Immature natural killer cell (primary cell): ENCODE measurements at regions not wholly inside any gene's neighbourhood (a gene's known extent, or its start where the extent isn't known, plus 50 kb on each side); places are given as distances from the start of the nearest gene placed in this dataset.

Experiments
- DNase-seq, 3 donors: peaks; one replicate each; pipeline ENCODE4 v3.0.0; 2022; ENCODE audit warnings: mixed read lengths in 1 of 3
- H3K27ac Mint-ChIP-seq, 6 donors: one replicate each; pipeline ENCODE4 v1.8.0; 2020; ENCODE audit warnings: mixed read lengths in 6 of 6, mild to moderate bottlenecking in 5 of 6, inconsistent platforms in 4 of 6, moderate library complexity in 3 of 6
- H3K27me3 Mint-ChIP-seq, 3 donors: one replicate each; pipeline ENCODE4 v1.8.0; 2020 to 2021; ENCODE audit warnings: low read depth in 3 of 3, mild to moderate bottlenecking in 3 of 3, mixed read lengths in 3 of 3, moderate library complexity in 3 of 3, inconsistent platforms in 1 of 3
- H3K36me3 Mint-ChIP-seq, 3 donors: one replicate each; pipeline ENCODE4 v1.8.0; 2020; ENCODE audit warnings: mixed read lengths in 3 of 3, inconsistent platforms in 2 of 3, mild to moderate bottlenecking in 2 of 3
- H3K4me1 Mint-ChIP-seq, 2 donors: one replicate each; pipeline ENCODE4 v1.8.0; 2020; ENCODE audit warnings: inconsistent platforms in 2 of 2, mild to moderate bottlenecking in 2 of 2, mixed read lengths in 2 of 2, moderate library complexity in 1 of 2
- H3K4me3 Mint-ChIP-seq, 5 donors: one replicate each; pipeline ENCODE4 v1.8.0; 2020; ENCODE audit warnings: mild to moderate bottlenecking in 5 of 5, mixed read lengths in 5 of 5, inconsistent platforms in 3 of 5, moderate library complexity in 3 of 5
- H3K9me3 Mint-ChIP-seq, 6 donors: one replicate each; pipeline ENCODE4 v1.8.0; 2020; ENCODE audit warnings: mild to moderate bottlenecking in 6 of 6, mixed read lengths in 6 of 6, inconsistent platforms in 4 of 6, moderate library complexity in 3 of 6

DNA sequence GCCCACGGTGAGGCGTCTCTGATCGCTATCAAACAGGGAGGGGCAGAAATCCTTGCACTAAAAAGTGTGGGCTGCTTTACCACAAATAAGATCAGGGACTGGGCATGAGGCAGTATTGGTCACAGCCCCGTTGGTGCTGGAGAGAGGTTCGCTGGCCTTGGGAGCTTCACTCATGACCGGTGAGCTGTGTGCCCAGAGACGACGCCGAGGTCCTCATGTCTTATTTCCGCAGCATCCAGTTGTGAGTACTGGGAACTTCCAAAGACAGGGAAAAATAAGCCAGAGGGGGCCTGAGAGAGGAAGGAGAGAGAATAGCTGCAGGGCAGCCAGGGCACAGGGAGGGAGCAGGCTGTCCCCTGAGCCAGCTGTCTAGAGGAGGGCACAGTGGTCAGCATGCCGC lies 154.2 kb upstream of the PRKCQ start:
- no peak overlapping the region for H3K27ac Mint-ChIP-seq
- no peak overlapping the region for H3K4me3 Mint-ChIP-seq
- H3K36me3 Mint-ChIP-seq = no peaks in the 10 kb centered on the region
- peaks cover 0 to 2% (median 0%) of the 10 kb centered on the region in 6 donors for H3K9me3 Mint-ChIP-seq
- peaks cover 6 to 20% (median 18%) of the 10 kb centered on the region in 3 donors for H3K27me3 Mint-ChIP-seq
- no peak for DNase-seq
- H3K4me1 Mint-ChIP-seq = no peaks in the 10 kb centered on the region

DNA sequence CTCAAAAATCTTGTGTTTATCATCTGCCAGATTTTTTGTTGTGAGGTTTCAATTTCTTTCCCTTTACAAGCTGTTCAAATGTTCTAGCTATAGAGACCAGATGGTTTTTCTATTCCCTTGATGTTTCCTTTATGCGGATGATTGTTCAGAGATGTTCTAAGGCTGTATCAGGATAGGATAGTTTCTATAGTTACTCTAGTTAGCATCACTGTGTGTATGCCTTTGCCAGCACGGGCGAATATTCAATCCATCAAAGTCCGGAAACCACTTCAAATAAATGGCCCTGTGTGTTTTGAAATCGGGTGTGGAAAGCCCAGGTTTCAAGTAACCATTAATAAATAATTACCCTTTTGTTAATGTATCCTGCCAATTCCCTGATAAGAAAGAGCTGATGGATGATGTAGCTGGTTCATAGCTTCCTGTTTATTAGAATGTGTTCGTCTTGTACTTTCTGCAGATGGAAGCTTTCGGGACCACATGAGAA lies 149.8 kb upstream of the PRKCQ start:
- H3K4me3 Mint-ChIP-seq = no peak overlapping the region
- DNase-seq = no peak
- H3K4me1 Mint-ChIP-seq = no peaks in the 10 kb centered on the region
- H3K36me3 Mint-ChIP-seq = no peaks in the 10 kb centered on the region
- no peak overlapping the region for H3K27ac Mint-ChIP-seq
- H3K9me3 Mint-ChIP-seq = peaks cover 0 to 1% (median 0%) of the 10 kb centered on the region in 6 donors
- peaks cover 7 to 26% (median 17%) of the 10 kb centered on the region in 3 donors for H3K27me3 Mint-ChIP-seq

DNA sequence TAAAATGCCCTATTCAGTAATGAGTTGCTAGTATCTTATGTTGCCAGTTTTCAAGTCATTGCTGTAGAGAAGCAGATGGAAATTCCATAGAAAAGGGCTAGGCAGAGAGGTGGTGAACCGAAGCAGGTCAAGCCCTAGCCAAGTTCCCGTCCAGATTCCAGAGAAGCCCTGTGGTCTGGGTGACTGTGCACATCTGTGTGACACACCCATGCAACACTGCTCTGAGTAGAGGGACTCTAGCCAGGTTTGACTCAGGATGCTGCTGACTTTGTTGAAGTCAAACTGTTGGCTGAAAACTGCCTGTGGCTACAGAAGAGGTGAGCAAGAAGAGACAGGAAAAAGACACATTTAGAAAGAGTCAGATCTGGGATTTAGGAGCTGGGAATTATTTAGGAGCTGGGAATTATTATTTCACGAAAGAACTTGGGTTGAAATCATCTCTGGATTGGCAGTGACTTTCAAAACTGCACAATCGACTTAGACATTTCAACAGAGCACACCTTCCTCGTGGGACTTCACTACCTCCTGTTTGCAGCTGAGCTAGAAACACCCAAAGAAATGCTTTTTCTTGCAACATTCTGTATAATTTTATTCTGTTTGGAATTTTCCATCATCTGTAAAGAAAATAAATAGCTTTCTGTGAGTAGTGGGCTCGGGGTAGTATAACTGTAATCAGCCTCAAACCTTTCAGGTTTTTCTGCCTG lies 149.1 kb upstream of the PRKCQ start:
- H3K4me1 Mint-ChIP-seq = no peaks in the 10 kb centered on the region
- H3K36me3 Mint-ChIP-seq = no peaks in the 10 kb centered on the region
- DNase-seq = no peak
- H3K27me3 Mint-ChIP-seq = peaks cover 7 to 24% (median 24%) of the 10 kb centered on the region in 3 donors
- no peak overlapping the region for H3K27ac Mint-ChIP-seq
- H3K9me3 Mint-ChIP-seq = peaks cover 0 to 1% (median 0%) of the 10 kb centered on the region in 6 donors
- no peak overlapping the region for H3K4me3 Mint-ChIP-seq

DNA sequence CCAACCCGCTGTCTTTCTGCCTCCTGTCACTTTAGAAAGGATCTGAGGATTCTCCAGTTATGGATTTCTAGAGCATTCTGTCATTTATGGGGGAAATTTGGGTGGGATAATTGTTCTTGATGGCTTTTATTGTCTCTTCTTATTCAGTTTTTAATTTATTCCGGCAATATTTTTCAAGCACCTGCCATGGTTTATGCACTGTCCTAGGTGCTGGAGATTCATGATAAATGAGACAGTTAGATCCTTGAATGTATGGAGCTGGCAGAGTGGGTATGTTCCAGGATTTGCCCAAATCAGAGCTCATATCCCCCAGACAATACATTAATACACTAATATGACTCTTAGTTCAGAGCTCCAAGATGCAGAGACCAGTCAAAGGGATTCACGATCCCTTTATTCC lies 146.8 kb upstream of the PRKCQ start:
- no peak for DNase-seq
- no peak overlapping the region for H3K27ac Mint-ChIP-seq
- no peak overlapping the region for H3K4me3 Mint-ChIP-seq
- peaks cover 0 to 1% (median 0%) of the 10 kb centered on the region in 6 donors for H3K9me3 Mint-ChIP-seq
- H3K4me1 Mint-ChIP-seq = no peaks in the 10 kb centered on the region
- no peaks in the 10 kb centered on the region for H3K36me3 Mint-ChIP-seq
- H3K27me3 Mint-ChIP-seq = peaks cover 5 to 28% (median 24%) of the 10 kb centered on the region in 3 donors

DNA sequence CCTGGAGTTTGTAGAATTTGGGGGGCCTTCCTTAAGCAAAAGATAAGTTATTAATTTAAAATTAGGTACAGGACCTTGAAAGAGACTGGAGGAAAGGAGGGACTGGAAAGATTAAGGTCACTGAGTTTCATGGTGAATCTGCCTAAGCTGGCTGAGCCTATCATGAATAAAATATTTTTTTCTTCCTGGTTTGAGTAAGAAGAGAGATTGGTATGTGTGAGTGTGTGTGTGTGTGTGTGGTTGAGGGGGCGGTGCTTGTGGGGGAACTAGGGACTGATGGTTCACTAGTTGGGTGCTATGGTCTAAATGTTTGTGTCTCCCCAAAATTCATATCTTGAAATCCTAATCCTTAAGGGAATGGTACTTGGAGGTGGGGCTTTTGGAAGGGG lies 142.5 kb upstream of the PRKCQ start:
- no peak for DNase-seq
- no peak overlapping the region for H3K4me3 Mint-ChIP-seq
- peaks cover 0 to under 1% (median 0%) of the 10 kb centered on the region in 6 donors for H3K9me3 Mint-ChIP-seq
- no peaks in the 10 kb centered on the region for H3K4me1 Mint-ChIP-seq
- H3K27ac Mint-ChIP-seq = no peak overlapping the region
- no peaks in the 10 kb centered on the region for H3K36me3 Mint-ChIP-seq
- peaks cover 10 to 36% (median 11%) of the 10 kb centered on the region in 3 donors for H3K27me3 Mint-ChIP-seq

DNA sequence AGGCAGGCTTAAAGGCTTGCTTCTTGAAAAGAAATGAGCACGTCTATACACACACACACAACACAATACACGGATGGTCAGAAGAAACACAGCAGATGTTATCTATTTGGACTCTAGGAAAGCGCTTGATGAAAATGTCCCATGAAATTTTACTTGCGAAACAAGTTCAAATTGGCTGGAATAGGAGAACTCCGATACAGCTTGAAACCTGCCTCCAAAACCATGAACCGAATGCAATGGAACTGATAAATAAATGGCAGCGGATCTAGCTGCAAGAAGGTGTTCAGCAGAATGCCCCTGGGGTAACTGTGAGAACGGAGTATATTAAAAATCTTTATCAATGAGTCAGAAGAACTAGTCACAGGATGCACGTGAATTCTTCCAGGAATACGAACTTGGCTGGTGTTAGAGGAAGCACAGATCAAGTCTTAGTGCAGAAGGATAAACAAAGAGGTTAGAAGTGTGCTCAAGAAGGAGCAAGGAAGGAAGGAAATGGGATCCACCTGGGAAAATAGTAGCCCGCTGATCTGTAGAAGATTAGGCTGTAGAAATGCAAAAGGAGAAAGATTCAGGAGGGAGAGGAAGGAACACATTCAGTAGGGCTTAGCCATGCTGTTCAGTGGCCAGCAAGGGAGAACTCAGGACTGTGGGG lies 142.0 kb upstream of the PRKCQ start:
- Mint-ChIP-seq H3K4me3 (no peak overlapping the region), H3K27ac (no peak overlapping the region), H3K4me1 (no peaks in the 10 kb centered on the region), H3K27me3 (peaks cover 10 to 32% (median 11%) of the 10 kb centered on the region in 3 donors), H3K9me3 (no peaks in the 10 kb centered on the region), H3K36me3 (no peaks in the 10 kb centered on the region)
- DNase-seq = no peak

DNA sequence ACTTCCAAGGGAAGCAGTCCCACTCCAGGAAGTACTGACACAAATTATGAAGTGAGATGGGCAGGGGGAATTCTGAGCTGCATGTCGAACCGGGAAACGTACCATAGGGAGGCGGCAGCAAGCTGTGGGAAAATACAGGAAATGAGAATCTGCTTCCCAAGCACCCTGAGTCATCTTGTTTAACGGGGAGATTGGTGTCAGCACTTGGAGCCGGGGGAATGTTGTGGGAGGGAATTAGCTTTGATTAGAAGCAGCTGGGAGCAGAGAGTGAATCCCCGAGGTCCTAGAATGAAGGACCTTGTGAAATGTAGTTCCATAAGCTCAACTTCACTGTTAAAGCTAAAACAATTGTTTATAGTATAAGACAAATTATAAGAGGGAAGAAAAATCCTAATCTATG lies 141.4 kb upstream of the PRKCQ start:
- H3K4me1 Mint-ChIP-seq = no peaks in the 10 kb centered on the region
- no peak overlapping the region for H3K27ac Mint-ChIP-seq
- H3K9me3 Mint-ChIP-seq = no peaks in the 10 kb centered on the region
- no peaks in the 10 kb centered on the region for H3K36me3 Mint-ChIP-seq
- peaks cover 7 to 32% (median 8%) of the 10 kb centered on the region in 3 donors for H3K27me3 Mint-ChIP-seq
- no peak overlapping the region for H3K4me3 Mint-ChIP-seq
- no peak for DNase-seq

DNA sequence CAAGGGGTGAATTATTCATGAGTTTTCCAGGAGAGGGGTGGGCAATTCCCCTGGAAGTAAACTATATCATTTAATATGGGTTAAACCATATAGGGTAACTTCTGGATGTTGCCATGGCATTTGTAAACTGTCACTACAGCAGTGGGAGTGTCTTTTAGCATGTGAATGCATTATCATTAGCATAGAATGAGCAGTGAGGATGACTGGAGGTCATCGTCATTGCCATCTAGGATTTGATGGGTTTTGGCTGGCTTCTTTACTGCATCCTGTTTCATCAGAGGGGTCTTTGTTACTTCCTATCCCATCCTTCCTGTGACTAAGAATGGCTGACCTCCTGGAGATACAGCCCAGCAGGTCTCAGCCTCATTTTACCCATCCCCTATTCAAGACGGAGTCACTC lies 139.5 kb upstream of the PRKCQ start:
- Mint-ChIP-seq H3K27ac (no peak overlapping the region), H3K27me3 (peaks cover 7 to 24% (median 9%) of the 10 kb centered on the region in 3 donors), H3K36me3 (no peaks in the 10 kb centered on the region), H3K4me3 (no peak overlapping the region), H3K4me1 (no peaks in the 10 kb centered on the region), H3K9me3 (no peaks in the 10 kb centered on the region)
- DNase-seq = no peak

DNA sequence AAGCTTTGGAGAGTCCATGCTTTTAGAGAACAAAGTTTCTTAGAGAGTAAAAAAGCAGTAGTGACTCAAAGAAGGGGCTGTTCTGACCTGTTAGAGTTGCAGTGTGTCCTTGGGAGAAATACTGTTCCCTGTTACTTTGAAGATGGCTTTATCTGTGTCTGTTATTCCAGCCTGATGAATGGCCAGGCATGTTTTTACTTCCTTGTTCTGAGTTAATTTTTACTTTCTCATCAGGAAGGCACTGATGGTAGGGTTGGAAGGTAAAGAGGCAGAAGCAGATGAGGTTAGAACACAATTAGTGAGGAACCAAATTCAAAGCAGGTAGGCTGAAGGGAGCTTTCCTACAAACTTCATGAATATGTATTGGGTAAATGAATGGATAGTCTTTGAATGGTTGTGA lies 138.5 kb upstream of the PRKCQ start:
- H3K27ac Mint-ChIP-seq = no peak overlapping the region
- no peaks in the 10 kb centered on the region for H3K36me3 Mint-ChIP-seq
- peaks cover 4% of the 10 kb centered on the region in 2 donors for H3K4me1 Mint-ChIP-seq
- no peaks in the 10 kb centered on the region for H3K9me3 Mint-ChIP-seq
- H3K27me3 Mint-ChIP-seq = peaks cover 9 to 21% (median 12%) of the 10 kb centered on the region in 3 donors
- no peak for DNase-seq
- no peak overlapping the region for H3K4me3 Mint-ChIP-seq

DNA sequence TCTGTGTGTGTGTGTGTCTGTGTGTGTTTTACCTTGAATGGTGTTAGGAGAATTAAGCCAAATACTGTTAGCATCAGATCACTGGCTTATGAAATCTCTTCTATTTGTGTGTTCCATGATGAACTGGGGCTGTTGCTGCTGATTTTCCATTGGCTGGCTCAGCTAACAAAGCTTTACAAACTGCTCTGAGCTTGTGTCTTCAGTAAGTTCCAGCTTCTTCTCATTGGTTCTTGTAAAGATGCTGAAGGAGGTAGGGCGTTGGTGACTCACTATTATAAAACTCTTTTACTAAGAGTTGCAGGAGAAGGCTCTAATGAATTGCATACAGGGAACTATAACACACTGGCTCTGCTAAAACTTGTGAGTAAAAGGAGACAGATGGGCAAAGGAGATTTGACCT lies 136.4 kb upstream of the PRKCQ start:
- Mint-ChIP-seq H3K36me3 (no peaks in the 10 kb centered on the region), H3K27me3 (peaks cover 12 to 15% (median 14%) of the 10 kb centered on the region in 3 donors), H3K9me3 (no peaks in the 10 kb centered on the region), H3K4me1 (peaks cover 5 to 6% of the 10 kb centered on the region in 2 donors), H3K27ac (no peak overlapping the region), H3K4me3 (no peak overlapping the region)
- no peak for DNase-seq

DNA sequence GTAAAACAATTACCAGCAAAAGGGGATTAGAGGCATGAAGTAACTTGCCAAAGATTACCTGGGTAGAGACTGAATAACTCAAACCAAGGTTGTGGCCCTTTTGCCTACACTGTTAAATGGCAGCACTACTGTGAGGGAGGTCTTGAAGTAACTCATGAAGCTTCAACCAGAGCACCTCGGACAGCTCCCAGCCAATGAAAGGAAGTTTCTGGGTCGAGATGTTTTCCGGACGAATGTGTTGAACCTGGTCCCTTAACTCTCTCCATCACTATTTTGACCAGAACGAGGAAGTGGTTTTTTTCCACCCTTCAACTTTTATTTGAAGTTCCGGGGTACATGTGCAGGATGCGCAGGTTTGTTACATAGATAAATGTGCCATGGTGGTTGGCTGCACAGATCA lies 133.6 kb upstream of the PRKCQ start:
- H3K36me3 Mint-ChIP-seq = no peaks in the 10 kb centered on the region
- H3K27ac Mint-ChIP-seq = no peak overlapping the region
- peaks cover 4 to 22% (median 19%) of the 10 kb centered on the region in 3 donors for H3K27me3 Mint-ChIP-seq
- no peak overlapping the region for H3K4me3 Mint-ChIP-seq
- no peak for DNase-seq
- peaks cover 5 to 6% of the 10 kb centered on the region in 2 donors for H3K4me1 Mint-ChIP-seq
- peaks cover 0 to 1% (median 0%) of the 10 kb centered on the region in 6 donors for H3K9me3 Mint-ChIP-seq

DNA sequence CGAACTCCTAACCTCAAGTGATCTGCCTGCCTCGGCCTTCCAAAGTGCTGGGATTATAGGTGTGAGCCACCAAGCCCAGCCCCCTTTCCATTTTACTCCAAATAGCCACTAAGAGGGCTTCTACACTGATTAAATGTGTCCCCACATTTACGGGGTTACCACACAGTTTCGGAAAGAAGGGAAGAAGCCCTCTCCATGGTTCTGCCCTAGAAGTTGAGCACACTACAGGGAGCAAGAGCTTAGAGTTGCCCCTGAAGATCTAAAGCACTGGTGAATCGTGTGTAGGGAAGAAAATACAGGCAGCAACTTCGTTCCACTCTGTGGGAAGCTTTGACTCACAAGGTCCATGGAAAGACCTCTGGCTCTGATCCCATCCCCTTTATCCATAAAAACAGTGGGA lies 133.0 kb upstream of the PRKCQ start:
- H3K27ac Mint-ChIP-seq = no peak overlapping the region
- H3K4me3 Mint-ChIP-seq = no peak overlapping the region
- H3K36me3 Mint-ChIP-seq = no peaks in the 10 kb centered on the region
- H3K4me1 Mint-ChIP-seq = peaks cover 5 to 6% of the 10 kb centered on the region in 2 donors
- H3K9me3 Mint-ChIP-seq = peaks cover 0 to 1% (median 0%) of the 10 kb centered on the region in 6 donors
- peaks cover 4 to 22% (median 16%) of the 10 kb centered on the region in 3 donors for H3K27me3 Mint-ChIP-seq
- DNase-seq = no peak

DNA sequence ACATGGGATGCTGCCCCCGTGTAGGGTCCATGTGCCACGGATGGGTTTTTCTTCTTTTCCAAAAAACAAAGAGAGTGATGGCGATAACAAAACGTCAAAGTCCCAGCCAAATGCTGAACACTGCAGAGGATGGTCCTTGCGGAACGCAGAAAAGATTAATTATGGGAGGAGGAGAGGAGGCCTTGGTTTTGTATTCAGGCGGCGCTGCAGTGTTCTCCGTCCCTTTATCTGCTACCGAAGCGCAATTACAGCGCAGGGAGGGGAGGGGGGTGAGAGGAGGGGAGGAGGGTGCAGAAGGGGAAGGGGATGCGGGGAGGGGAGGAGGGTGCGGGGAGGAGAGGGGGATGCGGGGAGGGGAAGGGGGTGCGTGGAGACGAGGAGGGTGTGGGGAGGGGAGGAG lies 131.8 kb upstream of the PRKCQ start:
- H3K27ac Mint-ChIP-seq = no peak overlapping the region
- H3K9me3 Mint-ChIP-seq = peaks cover 0 to 1% (median 0%) of the 10 kb centered on the region in 6 donors
- peaks cover 5 to 6% of the 10 kb centered on the region in 2 donors for H3K4me1 Mint-ChIP-seq
- no peak for DNase-seq
- H3K4me3 Mint-ChIP-seq = no peak overlapping the region
- peaks cover 7 to 20% (median 16%) of the 10 kb centered on the region in 3 donors for H3K27me3 Mint-ChIP-seq
- H3K36me3 Mint-ChIP-seq = no peaks in the 10 kb centered on the region

DNA sequence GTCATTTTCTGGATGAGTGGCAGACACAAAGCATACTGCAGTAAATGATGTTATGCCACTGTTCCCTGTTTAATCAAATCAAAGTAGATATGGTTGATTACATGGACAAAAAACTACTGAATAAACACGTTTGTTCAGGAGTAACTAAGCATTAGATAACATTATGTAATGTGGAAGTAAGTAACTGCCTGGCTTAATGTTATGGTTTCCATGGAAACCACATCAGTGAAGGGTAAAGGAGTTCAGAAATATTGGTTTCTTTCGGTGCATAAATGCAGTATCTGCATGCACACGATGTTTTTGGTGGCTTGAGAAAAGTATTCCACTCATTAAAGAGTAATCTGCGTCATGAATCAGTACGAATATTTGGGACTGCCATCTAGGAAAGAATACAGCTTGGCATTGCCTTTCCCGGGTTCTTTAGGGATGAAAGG lies 131.3 kb upstream of the PRKCQ start:
- H3K27me3 Mint-ChIP-seq = peaks cover 10 to 19% (median 19%) of the 10 kb centered on the region in 3 donors
- peaks cover 5 to 6% of the 10 kb centered on the region in 2 donors for H3K4me1 Mint-ChIP-seq
- no peak for DNase-seq
- peaks cover 0 to 1% (median 0%) of the 10 kb centered on the region in 6 donors for H3K9me3 Mint-ChIP-seq
- H3K27ac Mint-ChIP-seq = no peak overlapping the region
- H3K4me3 Mint-ChIP-seq = no peak overlapping the region
- no peaks in the 10 kb centered on the region for H3K36me3 Mint-ChIP-seq
